IPS-20b (cell line): ENCODE measurements at regions not wholly inside any gene's neighbourhood (a gene's known extent, or its start where the extent isn't known, plus 50 kb on each side); places are given as distances from the start of the nearest gene placed in this dataset.

Source experiments
- H3K27ac ChIP-seq: one replicate; pipeline ENCODE4 v1.5.1; 2013; ENCODE audit warnings: low read length
- H3K27me3 ChIP-seq: 2 replicates; pipeline ENCODE4 v1.6.1; 2013; ENCODE audit warnings: mild to moderate bottlenecking, low read length, inconsistent platforms; ENCODE audit not compliant: insufficient read depth
- H3K36me3 ChIP-seq: 2 replicates; pipeline ENCODE4 v1.6.1; 2013; ENCODE audit warnings: low read depth, mild to moderate bottlenecking, inconsistent platforms, low read length, moderate library complexity; ENCODE audit not compliant: insufficient read depth
- H3K4me1 ChIP-seq: 2 replicates; pipeline ENCODE4 v1.6.1; 2013; ENCODE audit warnings: mild to moderate bottlenecking, control low read depth, inconsistent platforms, low read length, moderate library complexity; ENCODE audit not compliant: insufficient read depth
- H3K4me3 ChIP-seq: 2 replicates; pipeline ENCODE4 v1.5.1; 2013; ENCODE audit warnings: mild to moderate bottlenecking, low read length, inconsistent platforms
- H3K9ac ChIP-seq: 2 replicates; pipeline ENCODE4 v1.6.1; 2013; ENCODE audit warnings: low read depth, mild to moderate bottlenecking, inconsistent platforms, low read length, moderate library complexity
- H3K9me3 ChIP-seq: 2 replicates; pipeline ENCODE4 v1.6.1; 2013; ENCODE audit warnings: mild to moderate bottlenecking, low read depth, low read length, inconsistent platforms; ENCODE audit not compliant: insufficient read depth

GRCh38 chr22:25402160-25402500 is 162.3 kb upstream of the GRK3 start:
- Histone ChIP-seq H3K27me3 (peaks cover 30% of the 10 kb centered on the region), H3K36me3 (no peaks in the 10 kb centered on the region), H3K4me3 (no peak overlapping the region), H3K4me1 (peaks cover 21% of the 10 kb centered on the region), H3K27ac (no peak overlapping the region), H3K9me3 (no peaks in the 10 kb centered on the region), H3K9ac (no peak overlapping the region)

GRCh38 chr22:25402501-25403283 is 161.8 kb upstream of the GRK3 start:
- Histone ChIP-seq H3K27me3 (peaks cover 30% of the 10 kb centered on the region), H3K36me3 (no peaks in the 10 kb centered on the region), H3K4me3 (peak overlapping the region; percentile 67; the same call in 1 of the 2 replicates), H3K9me3 (no peaks in the 10 kb centered on the region), H3K9ac (peak overlapping the region; percentile 60), H3K27ac (no peak overlapping the region), H3K4me1 (peaks cover 25% of the 10 kb centered on the region)

GRCh38 chr22:25403284-25403810 is 161.1 kb upstream of the GRK3 start:
- Histone ChIP-seq H3K9me3 (no peaks in the 10 kb centered on the region), H3K9ac (peak overlapping the region; percentile 60), H3K27ac (no peak overlapping the region), H3K4me3 (peak overlapping the region; percentile 67), H3K36me3 (no peaks in the 10 kb centered on the region), H3K4me1 (peaks cover 29% of the 10 kb centered on the region), H3K27me3 (peaks cover 30% of the 10 kb centered on the region)

GRCh38 chr22:25403811-25404471 is 160.5 kb upstream of the GRK3 start:
- peaks cover 29% of the 10 kb centered on the region for H3K4me1 ChIP-seq
- no peaks in the 10 kb centered on the region for H3K36me3 ChIP-seq
- H3K9ac ChIP-seq, result peak overlapping the region; percentile 60; the same call in 1 of the 2 replicates
- peak overlapping the region; percentile 67 for H3K4me3 ChIP-seq
- H3K27ac ChIP-seq, result no peak overlapping the region
- H3K9me3 ChIP-seq, result no peaks in the 10 kb centered on the region
- peaks cover 30% of the 10 kb centered on the region for H3K27me3 ChIP-seq

- peaks cover 29% of the 10 kb centered on the region for H3K4me1 ChIP-seq
Measured at GRCh38 chr22:25404556-25404927, 159.9 kb upstream of the GRK3 start.

GRCh38 chr22:25404928-25405816 is 159.3 kb upstream of the GRK3 start:
- Histone ChIP-seq H3K36me3 (no peaks in the 10 kb centered on the region), H3K27ac (no peak overlapping the region), H3K4me1 (peaks cover 29% of the 10 kb centered on the region), H3K4me3 (peak overlapping the region; percentile 67), H3K9ac (peak overlapping the region; percentile 54; the same call in 1 of the 2 replicates), H3K27me3 (peaks cover 30% of the 10 kb centered on the region), H3K9me3 (no peaks in the 10 kb centered on the region)

More at GRCh38 chr22:25404556-25404927, 159.9 kb upstream of the GRK3 start:
- H3K9ac ChIP-seq, result peak overlapping the region; percentile 60; the same call in 1 of the 2 replicates
- peaks cover 30% of the 10 kb centered on the region for H3K27me3 ChIP-seq
- no peaks in the 10 kb centered on the region for H3K36me3 ChIP-seq
- H3K9me3 ChIP-seq, result no peaks in the 10 kb centered on the region
- H3K4me3 ChIP-seq, result peak overlapping the region; percentile 67
- H3K27ac ChIP-seq, result no peak overlapping the region

- H3K4me1 ChIP-seq, result peaks cover 29% of the 10 kb centered on the region
- H3K4me3 ChIP-seq, result peak overlapping the region; percentile 55
- H3K9me3 ChIP-seq, result no peaks in the 10 kb centered on the region
- no peak overlapping the region for H3K27ac ChIP-seq
- no peak overlapping the region for H3K9ac ChIP-seq
- peaks cover 30% of the 10 kb centered on the region for H3K27me3 ChIP-seq
- no peaks in the 10 kb centered on the region for H3K36me3 ChIP-seq
Measured at GRCh38 chr22:25405841-25406509, 158.5 kb upstream of the GRK3 start.

- Histone ChIP-seq H3K36me3 (no peaks in the 10 kb centered on the region), H3K9ac (no peak overlapping the region)
Measured at GRCh38 chr22:25406510-25407210, 157.8 kb upstream of the GRK3 start.

GRCh38 chr22:25407226-25407858 is 157.1 kb upstream of the GRK3 start:
- H3K9ac ChIP-seq, result peak overlapping the region; percentile 16; the same call in 1 of the 2 replicates
- no peaks in the 10 kb centered on the region for H3K9me3 ChIP-seq
- no peak overlapping the region for H3K27ac ChIP-seq
- peaks cover 30% of the 10 kb centered on the region for H3K27me3 ChIP-seq
- H3K36me3 ChIP-seq, result no peaks in the 10 kb centered on the region
- peaks cover 29% of the 10 kb centered on the region for H3K4me1 ChIP-seq
- peak overlapping the region; percentile 17; the same call in 1 of the 2 replicates for H3K4me3 ChIP-seq

More at GRCh38 chr22:25406510-25407210, 157.8 kb upstream of the GRK3 start:
- Histone ChIP-seq H3K9me3 (no peaks in the 10 kb centered on the region), H3K27ac (no peak overlapping the region), H3K27me3 (peaks cover 30% of the 10 kb centered on the region), H3K4me1 (peaks cover 29% of the 10 kb centered on the region), H3K4me3 (no peak overlapping the region)

- no peaks in the 10 kb centered on the region for H3K9me3 ChIP-seq
- H3K27ac ChIP-seq, result no peak overlapping the region
- H3K36me3 ChIP-seq, result no peaks in the 10 kb centered on the region
- peak overlapping the region; percentile 17; the same call in 1 of the 2 replicates for H3K4me3 ChIP-seq
- peak overlapping the region; percentile 16; the same call in 1 of the 2 replicates for H3K9ac ChIP-seq
- peaks cover 30% of the 10 kb centered on the region for H3K27me3 ChIP-seq
- peaks cover 27% of the 10 kb centered on the region for H3K4me1 ChIP-seq
Measured at GRCh38 chr22:25407859-25408229, 156.6 kb upstream of the GRK3 start.
